Body of pancreas (tissue), 4 donors: ENCODE measurements at regions not wholly inside any gene's neighbourhood (a gene's known extent, or its start where the extent isn't known, plus 50 kb on each side); places are given as distances from the start of the nearest gene placed in this dataset.

Source experiments
- POLR2A ChIP-seq, 3 donors: fragments of 450-650 bp; IDR thresholded peaks; one replicate each; pipeline ENCODE4 v1.6.1; 2016; ENCODE audit warnings: antibody characterized with exemption in 3 of 3, mild to moderate bottlenecking in 2 of 3
- TF ChIP-seq, protein P1 (sequence below), 7 experiments: fragments of 450-650 bp in 4 of 7; fragments of 200-600 bp in 3 of 7; sonication (generic) in 3 of 7; IDR thresholded peaks; one replicate each; pipeline ENCODE4 v1.5.1; 2016 to 2019; ENCODE audit warnings: antibody characterized with exemption in 7 of 7

DNA sequence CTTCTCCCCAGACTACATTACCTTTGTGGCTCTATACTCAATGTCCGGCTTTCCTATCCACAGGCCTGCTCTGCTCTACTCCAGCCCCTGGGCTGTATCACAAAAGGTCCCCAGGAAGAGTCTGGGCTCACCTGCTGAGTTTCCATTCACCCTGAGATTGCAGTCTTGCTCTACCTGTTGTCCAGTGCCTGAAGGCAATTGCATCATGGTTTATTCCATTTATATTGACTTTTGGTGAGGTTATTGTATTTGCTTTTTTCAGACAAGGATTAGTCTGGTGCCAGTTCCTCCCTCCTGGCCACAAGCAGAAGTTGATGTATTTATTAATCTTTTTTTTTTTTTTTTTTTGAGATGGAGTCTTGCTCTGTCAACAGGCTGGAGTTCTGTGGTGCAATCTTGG is 273.1 kb downstream of the XPNPEP1 start:
- TF ChIP-seq, protein P1, sequence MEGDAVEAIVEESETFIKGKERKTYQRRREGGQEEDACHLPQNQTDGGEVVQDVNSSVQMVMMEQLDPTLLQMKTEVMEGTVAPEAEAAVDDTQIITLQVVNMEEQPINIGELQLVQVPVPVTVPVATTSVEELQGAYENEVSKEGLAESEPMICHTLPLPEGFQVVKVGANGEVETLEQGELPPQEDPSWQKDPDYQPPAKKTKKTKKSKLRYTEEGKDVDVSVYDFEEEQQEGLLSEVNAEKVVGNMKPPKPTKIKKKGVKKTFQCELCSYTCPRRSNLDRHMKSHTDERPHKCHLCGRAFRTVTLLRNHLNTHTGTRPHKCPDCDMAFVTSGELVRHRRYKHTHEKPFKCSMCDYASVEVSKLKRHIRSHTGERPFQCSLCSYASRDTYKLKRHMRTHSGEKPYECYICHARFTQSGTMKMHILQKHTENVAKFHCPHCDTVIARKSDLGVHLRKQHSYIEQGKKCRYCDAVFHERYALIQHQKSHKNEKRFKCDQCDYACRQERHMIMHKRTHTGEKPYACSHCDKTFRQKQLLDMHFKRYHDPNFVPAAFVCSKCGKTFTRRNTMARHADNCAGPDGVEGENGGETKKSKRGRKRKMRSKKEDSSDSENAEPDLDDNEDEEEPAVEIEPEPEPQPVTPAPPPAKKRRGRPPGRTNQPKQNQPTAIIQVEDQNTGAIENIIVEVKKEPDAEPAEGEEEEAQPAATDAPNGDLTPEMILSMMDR (IDR thresholded peaks at IDR 0.05) = peak in 1 of 7 experiments; percentile 36
- TF ChIP-seq POLR2A (IDR thresholded peaks at IDR 0.05) = no peak
